Bone marrow (tissue), 2 donors: ENCODE measurements at regions not wholly inside any gene's neighbourhood (a gene's known extent, or its start where the extent isn't known, plus 50 kb on each side); places are given as distances from the start of the nearest gene placed in this dataset.
"Not testable (repeated sequence)": the region's sequence is repeated elsewhere in the genome, so short reads cannot be mapped to it uniquely, and the experiment has no call there.

Experiments used
- DNase-seq, 2 donors: peaks; one replicate each; lab custom pipeline; 2025; lab: John Stamatoyannopoulos, UW

GRCh38 chr19:13712767-13713201, 51.5 kb upstream of the MRI1 start:
- DNase-seq: no peak

DNA sequence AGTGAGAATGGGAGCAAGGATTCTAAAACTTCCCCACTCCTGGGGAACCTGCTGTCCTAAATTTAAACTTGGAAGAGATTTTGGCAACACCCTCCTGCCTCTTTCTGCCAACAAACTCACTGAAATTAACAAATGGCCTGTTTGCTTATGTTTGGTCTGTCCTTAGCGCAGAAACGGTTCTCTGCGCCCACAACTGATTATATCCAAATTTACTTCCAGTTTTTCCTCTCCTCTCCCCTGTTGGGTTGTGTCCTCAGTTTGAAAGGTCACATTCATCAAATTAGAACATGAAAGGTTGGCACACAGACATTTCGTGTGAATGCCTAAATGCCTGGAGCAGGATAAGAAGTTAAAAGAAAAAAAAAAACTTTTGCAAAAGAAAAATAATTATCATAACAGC, 56.4 kb upstream of the MRI1 start:
- DNase-seq: no peak

- no peak for DNase-seq
Observed at GRCh38 chr19:13705928-13706447, 58.3 kb upstream of the MRI1 start.

DNA sequence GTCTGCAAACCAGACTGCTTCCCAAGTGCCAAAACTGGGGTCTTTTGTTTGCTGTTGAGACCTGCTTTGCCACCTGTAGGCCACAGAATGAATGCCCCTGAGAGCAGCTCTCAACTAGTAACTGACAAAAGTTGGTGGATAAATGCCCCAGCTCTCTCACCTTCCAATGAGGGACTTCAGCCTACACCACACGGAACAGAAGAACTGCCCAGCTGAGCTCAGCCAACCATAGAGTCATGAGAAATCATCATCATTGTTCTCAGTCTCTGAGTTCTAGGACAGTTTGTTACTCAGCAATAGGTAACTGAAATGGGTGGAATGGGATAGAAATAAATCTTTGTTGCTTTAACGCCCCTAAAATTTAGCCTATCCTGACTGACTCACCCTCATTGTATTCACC, 59.1 kb upstream of the MRI1 start:
- no peak for DNase-seq

- DNase-seq: no peak
Observed at GRCh38 chr19:13701624-13702023, 62.7 kb upstream of the MRI1 start.

GRCh38 chr19:13700621-13701020, 63.7 kb upstream of the MRI1 start:
- DNase-seq: no peak

- DNase-seq: no peak
Observed at GRCh38 chr19:13699786-13700185, 64.5 kb upstream of the MRI1 start.

DNA sequence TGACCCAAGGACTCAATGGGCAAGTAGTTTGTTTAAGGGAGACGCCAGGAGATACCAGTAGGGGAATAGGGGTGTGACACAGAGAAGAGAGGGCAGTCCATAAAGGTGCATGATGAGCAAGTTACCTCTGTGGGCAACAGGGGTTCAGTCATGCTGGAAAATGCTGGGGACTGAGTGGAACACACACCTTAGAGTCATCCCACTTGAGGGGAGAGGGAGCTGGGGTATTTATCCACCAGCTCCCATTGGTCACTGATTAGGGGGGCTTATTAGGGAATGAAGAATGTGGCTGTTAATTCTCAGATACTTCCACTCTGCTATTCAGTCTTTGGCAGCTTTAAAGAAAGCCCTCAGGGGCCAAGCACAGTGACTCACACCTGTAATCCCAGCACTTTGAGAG, 67.5 kb upstream of the MRI1 start:
- DNase-seq: no peak

DNA sequence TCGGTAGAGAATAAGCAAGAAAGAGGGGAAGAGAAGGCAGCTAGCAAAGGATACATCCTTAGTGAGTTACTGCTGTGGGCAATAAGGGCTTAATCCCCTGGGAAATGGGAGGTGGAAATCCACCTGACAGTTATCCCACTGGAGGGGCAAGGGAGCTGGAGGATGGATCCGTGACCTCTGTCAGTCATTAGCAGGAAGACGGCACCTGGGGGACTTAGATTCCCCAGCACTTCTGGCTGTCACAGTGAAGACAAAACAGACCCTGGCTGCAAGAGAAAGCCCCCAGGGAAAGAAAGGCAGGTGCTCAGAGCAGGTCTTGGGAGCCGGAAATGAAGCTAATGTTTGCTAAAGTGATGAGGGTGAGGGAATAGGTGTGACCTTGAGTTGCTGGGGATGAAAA, 70.4 kb upstream of the MRI1 start:
- DNase-seq: no peak

DNA sequence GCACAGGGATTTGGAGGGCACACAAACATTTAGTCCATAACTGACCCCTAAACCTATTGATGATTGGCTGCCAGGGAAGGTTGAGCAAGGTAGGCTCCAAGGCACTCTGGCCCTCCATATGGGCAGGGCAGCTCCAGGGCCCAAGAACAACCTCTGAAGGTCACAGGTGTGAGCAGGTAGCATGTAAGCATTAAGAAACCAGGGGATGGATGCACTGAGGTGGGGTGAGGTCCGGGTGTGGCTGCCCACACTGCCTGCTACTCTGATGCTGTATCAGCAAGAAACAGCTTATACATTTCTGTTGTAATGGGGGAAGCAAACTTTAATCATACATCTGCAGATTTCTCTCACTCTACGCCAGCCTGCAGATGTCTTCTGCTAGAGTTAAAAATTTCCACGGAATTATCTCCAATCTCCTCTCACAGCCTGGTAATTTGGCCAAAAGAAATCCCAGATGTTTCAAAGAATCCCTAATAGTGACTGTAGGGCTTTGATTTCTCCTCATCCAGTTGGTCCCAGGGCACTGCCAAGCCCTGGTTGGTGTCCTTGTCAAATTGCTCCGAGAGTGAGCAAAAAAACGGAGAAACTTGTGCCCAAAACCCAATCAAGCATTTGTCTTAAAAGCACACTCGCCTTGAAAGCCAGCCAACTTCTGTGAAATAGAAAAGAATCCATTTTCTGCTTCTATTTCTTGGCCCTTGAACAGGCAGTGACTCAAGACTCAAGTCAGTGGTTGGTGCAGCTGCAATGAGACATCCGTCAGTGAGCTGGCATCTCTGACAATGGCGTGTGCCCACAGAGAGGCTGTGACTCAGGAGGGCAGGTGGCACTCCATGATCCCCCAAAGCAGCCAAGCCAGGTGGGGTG, 72.5 kb upstream of the MRI1 start:
- no peak for DNase-seq

DNA sequence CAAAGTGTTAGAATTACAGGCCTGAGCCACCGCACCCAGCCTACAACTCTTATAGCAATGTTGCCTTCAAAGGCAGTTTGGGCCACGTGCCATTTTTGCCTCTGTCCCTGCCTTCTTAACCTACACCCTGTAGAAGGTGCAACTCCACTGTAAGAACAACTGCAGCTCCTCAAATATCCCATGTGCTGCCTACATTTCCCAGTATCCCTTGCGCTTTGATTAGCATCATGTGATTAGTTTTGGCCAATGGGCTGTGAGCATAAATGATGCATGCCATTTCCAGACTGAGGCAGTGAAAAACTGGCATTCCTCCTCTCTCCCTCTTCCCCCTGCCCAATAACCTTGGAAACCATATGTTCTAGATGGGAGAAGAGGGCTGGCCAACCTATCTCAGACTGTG, 75.2 kb upstream of the MRI1 start:
- no peak for DNase-seq

DNA sequence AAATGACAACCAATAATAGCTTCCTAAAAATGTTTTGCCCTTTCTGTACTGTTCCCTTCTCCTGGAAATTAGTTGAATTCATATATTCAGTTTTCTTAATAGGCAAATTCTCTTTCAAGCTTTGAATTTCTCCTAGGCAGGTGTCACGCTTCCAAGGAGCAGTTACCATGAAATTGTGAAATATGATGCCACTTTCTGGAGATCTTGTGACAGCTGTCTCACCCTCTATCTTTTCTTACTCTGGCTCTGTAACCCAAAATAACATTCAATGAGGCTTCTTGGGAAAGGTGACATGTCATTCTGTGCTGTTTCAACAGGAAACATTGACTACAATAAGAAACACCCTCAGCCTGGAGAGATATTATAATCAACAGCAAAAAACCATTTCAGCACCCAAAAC, 80.3 kb upstream of the MRI1 start:
- no peak for DNase-seq

GRCh38 chr19:13681509-13681908, 82.8 kb upstream of the MRI1 start:
- no peak for DNase-seq

DNA sequence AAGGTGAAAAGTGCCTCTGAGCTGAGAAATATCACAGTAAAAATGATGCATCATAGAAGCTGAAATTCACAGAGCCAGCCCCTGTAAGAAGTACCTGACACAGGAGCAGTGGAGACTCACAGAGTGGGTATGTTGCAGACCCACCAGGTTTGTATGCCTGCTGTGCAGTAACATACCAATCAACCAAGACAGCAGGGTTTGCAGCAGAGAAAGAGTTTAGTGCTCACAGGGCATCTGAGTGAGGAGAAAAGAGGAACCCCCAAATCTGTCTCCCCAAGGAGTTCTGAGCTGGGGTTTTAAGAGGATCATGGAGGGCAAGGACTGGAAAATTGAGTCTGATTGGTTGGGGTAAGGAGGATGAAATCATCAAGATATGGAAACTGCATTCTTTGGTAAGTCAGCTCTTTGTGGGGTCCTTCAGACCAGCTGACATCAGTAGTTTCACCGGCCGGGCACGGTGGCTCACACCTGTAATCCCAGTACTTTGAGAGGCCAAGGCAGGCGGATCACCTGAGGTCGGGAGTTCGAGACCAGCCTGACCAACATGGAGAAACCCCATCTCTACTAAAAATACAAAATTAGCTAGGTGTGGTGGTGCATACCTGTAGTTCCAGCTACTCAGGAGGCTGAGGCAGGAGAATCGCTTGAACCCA, 83.5 kb upstream of the MRI1 start:
- DNase-seq: not testable (repeated sequence)

- not testable (repeated sequence) for DNase-seq
Observed at GRCh38 chr19:13676967-13677366, 87.4 kb upstream of the MRI1 start.

- not testable (repeated sequence) for DNase-seq
Observed at GRCh38 chr19:13672480-13673175, 91.7 kb upstream of the MRI1 start.

GRCh38 chr19:13670846-13671245, 93.5 kb upstream of the MRI1 start:
- no peak for DNase-seq

- no peak for DNase-seq
Observed at GRCh38 chr19:13669780-13670355, 94.5 kb upstream of the MRI1 start.

- no peak for DNase-seq
Observed at GRCh38 chr19:13668964-13669363, 95.4 kb upstream of the MRI1 start.

- DNase-seq: no peak
Observed at GRCh38 chr19:13666165-13666564, 98.2 kb upstream of the MRI1 start.

DNA sequence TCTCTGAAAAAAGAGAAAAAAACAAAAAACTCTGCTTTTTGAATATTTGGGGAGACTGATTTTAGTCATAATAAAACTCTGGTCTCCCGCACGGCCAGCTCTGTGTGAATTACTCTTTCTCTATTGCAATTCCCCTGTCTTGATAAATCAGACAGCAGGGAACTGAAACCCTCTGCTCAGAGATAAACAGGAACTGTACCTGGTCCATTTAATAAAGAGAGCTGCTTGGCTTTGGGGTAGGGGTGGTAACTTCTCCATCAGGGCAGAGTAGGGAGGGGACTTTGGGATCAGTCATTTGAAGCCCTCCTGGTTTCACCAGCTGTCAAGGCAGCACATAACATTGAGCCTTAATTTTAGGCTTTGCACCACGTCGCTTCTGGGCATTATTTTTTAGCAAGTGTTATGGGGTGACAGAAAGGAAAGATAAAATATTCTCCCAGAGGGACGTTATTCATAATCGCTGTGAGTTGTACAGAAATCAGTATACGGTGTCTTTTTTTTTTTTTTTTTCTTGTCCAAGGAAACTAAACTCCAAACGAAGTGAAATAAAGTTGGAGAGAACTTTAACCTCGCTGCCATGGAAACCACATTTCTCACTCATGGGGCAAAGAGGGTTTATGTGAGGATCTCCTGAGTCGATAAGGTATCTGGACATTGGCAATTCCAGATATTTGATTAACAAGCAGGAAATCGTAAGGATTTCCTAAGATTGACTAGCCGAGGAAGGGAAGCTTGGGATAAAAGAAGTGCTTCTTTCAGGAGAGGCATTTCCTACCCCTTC, 99.0 kb upstream of the MRI1 start:
- DNase-seq: no peak
